Brain microvascular endothelial cell (primary cell): ENCODE measurements at regions not wholly inside any gene's neighbourhood (a gene's known extent, or its start where the extent isn't known, plus 50 kb on each side); places are given as distances from the start of the nearest gene placed in this dataset.
"Not testable (repeated sequence)": the region's sequence is repeated elsewhere in the genome, so short reads cannot be mapped to it uniquely, and the experiment has no call there.

ENCODE experiments used
- DNase-seq: peaks from one replicate; pipeline ENCODE4 v3.0.0-alpha.2; 2020
- H3K27ac ChIP-seq: fragments of 250-450 bp; sonication (Bioruptor Pico); 2 replicates; pipeline ENCODE4 v1.5.1; 2020; ENCODE audit warnings: mild to moderate bottlenecking, moderate library complexity
- H3K27me3 ChIP-seq: fragments of 250-450 bp; sonication (Bioruptor Pico); replicated peaks from 2 replicates; pipeline ENCODE4 v1.5.1; 2020; ENCODE audit warnings: mild to moderate bottlenecking
- H3K36me3 ChIP-seq: fragments of 250-450 bp; sonication (Bioruptor Pico); replicated peaks from 2 replicates; pipeline ENCODE4 v1.5.1; 2020; ENCODE audit warnings: mild to moderate bottlenecking
- H3K4me3 ChIP-seq: 2 replicates; pipeline ENCODE4 v1.5.1; 2011; ENCODE audit warnings: low read depth, mild to moderate bottlenecking, control low read depth, low read length, moderate library complexity
- CTCF ChIP-seq: IDR thresholded peaks from 2 replicates; pipeline ENCODE4 v1.5.1; 2011; ENCODE audit warnings: low read depth, mild to moderate bottlenecking, moderate library complexity, low read length, control low read depth, inconsistent platforms; ENCODE audit errors: missing control alignments
- in situ Hi-C: cut with HindIII; loops from 2 replicates; pipeline ENCODE4 v1.10.0; 2017; ENCODE audit warnings: low sequenced_read_pairs, low pct_ligation_motif_present

DNA sequence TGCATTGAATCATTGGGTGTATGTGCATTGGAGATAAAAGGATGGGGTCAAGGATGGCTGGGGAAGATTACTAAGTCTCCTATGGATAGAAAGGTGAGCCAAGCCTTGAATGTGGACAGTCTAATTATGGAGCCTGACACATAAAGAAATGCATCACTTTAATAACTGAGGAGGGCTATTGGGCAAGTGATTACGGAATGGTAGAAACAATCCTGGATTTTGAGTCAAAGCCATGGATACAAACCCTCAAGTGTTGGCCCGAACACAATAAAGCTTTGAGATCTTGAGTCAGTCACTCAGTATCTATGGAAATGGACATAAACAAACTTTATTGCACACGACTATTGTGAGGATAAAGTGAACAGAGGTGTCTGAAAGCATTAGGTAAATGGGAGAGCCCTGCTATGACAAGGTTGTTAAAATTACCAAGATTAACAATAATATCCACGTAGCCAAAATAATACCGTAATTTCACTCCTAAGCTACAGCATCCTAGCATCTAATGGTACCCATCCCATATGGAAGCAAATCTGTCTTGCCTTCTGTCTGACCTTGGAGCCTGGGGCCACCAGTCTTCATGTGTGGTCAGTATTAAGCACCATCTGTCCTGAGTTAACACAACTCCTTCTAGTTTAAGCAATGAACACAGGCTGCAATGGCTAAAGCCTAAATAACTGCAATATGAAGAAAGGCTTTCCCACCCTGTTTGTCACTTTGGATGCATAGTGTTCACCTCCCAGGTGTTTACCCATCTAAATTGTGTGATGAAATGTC, 136.9 kb upstream of the PRICKLE2 start:
- no peaks in the 10 kb centered on the region for H3K36me3 ChIP-seq
- in situ Hi-C loops: no loop called here
- TF ChIP-seq CTCF: no peak
- no peak overlapping the region for H3K27ac ChIP-seq
- H3K27me3 ChIP-seq: no peaks in the 10 kb centered on the region
- no peak for DNase-seq
- H3K4me3 ChIP-seq: no peak overlapping the region

- H3K27me3 ChIP-seq, H3K4me3 ChIP-seq, in situ Hi-C loops, H3K36me3 ChIP-seq, H3K27ac ChIP-seq, DNase-seq: not testable (repeated sequence)
Observed at GRCh38 chr3:64361036-64361435, 135.8 kb upstream of the PRICKLE2 start.

DNA sequence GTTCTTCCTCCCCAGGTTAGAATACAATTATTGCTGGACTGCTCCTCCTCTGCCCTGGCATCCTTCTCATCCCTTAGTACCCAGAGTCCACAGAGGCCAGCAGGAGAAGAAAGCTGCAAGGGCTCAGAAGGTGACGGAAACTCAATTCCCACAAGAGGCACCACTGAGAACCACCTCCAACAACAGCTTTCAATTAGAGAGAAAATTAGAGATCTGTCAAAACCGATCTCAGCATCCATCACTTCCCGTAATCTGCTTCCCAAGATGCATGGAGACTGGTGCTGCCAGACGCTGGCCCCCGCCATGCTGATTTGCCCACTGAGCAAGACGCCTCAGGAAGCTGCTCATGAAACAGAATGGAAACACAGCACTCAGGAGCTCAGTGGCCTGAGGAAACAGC, 135.0 kb upstream of the PRICKLE2 start:
- no peaks in the 10 kb centered on the region for H3K36me3 ChIP-seq
- H3K27me3 ChIP-seq: no peaks in the 10 kb centered on the region
- H3K4me3 ChIP-seq: no peak overlapping the region
- no peak for DNase-seq
- no peak overlapping the region for H3K27ac ChIP-seq
- in situ Hi-C loops: no loop called here
- TF ChIP-seq CTCF: no peak

DNA sequence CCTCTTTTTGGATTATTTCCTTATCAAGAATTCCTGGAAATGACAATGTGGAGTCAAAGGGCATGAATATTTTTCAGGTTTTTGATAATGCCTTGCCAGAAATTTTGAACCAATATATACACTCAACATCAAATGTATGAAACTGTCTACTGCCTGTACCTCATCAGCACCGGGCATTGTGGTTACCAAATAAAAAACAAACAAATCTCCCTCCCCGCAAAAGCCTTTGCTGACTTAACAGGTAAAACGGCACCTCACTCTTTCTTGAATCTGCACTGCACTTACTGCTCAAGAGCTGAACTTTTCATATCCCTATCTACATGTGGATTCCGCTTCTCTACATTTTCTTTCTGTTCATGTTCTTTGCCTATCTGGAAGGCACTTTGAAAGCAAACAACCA, 134.5 kb upstream of the PRICKLE2 start:
- TF ChIP-seq CTCF: no peak
- in situ Hi-C loops: no loop called here
- no peaks in the 10 kb centered on the region for H3K36me3 ChIP-seq

GRCh38 chr3:64358853-64359252, 133.6 kb upstream of the PRICKLE2 start:
- Histone ChIP-seq H3K36me3 (no peaks in the 10 kb centered on the region), H3K27me3 (no peaks in the 10 kb centered on the region), H3K27ac (no peak overlapping the region), H3K4me3 (no peak overlapping the region)
- in situ Hi-C loops: no loop called here
- no peak for TF ChIP-seq CTCF
- DNase-seq: no peak

More for the DNA sequence above, 134.5 kb upstream of the PRICKLE2 start:
- no peak overlapping the region for H3K27ac ChIP-seq
- no peak for DNase-seq
- no peak overlapping the region for H3K4me3 ChIP-seq
- H3K27me3 ChIP-seq: no peaks in the 10 kb centered on the region

DNA sequence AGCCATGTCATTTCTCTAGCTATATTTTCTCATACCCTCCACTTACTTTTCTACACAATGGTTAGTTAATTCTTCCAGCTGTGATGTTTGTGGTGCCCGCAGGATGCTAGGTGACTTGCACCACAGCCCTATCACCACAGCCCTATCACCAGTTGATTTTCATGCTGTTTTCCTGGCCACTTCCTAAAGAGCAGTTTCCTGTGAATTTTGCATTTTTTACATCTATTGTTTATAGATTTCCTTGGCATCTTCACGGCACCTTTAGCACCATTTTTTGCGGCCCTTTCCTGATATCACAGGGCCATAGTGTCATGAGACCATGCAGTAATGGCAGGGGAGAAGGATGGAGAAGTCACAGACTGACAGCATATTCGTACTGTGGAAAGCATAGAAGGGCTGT, 132.9 kb upstream of the PRICKLE2 start:
- no peak overlapping the region for H3K4me3 ChIP-seq
- no peak for TF ChIP-seq CTCF
- DNase-seq: no peak
- no peaks in the 10 kb centered on the region for H3K36me3 ChIP-seq
- in situ Hi-C loops: no loop called here
- H3K27me3 ChIP-seq: no peaks in the 10 kb centered on the region
- H3K27ac ChIP-seq: no peak overlapping the region
